GM12891 (cell line): ENCODE measurements at regions not wholly inside any gene's neighbourhood (a gene's known extent, or its start where the extent isn't known, plus 50 kb on each side); places are given as distances from the start of the nearest gene placed in this dataset.

Source experiments
- PAX5 ChIP-seq: IDR thresholded peaks from 2 replicates; pipeline ENCODE4 v1.6.1; 2011; ENCODE audit warnings: low read length, moderate library complexity, mild to moderate bottlenecking; ENCODE audit not compliant: insufficient read depth, severe bottlenecking
- POLR2A ChIP-seq: IDR thresholded peaks from 2 replicates; pipeline ENCODE4 v1.6.1; 2011; ENCODE audit warnings: low read depth, low read length, control low read depth
- POLR2AphosphoS5 ChIP-seq: IDR thresholded peaks from 2 replicates; pipeline ENCODE4 v1.6.1; 2011; ENCODE audit warnings: low read depth, low read length, control low read depth
- POU2F2 ChIP-seq: IDR thresholded peaks from 2 replicates; pipeline ENCODE4 v1.6.1; 2011; ENCODE audit warnings: low read depth, mild to moderate bottlenecking, control low read depth, low read length, moderate library complexity
- SPI1 ChIP-seq: IDR thresholded peaks from 2 replicates; pipeline ENCODE4 v1.6.1; 2011; ENCODE audit warnings: low read depth, low read length, control low read depth
- TAF1 ChIP-seq: IDR thresholded peaks from 2 replicates; pipeline ENCODE4 v1.6.1; 2011; ENCODE audit warnings: low read depth, low read length, control low read depth

GRCh38 chr3:171979081-171979480, 60.3 kb upstream of the FNDC3B start:
- TF ChIP-seq PAX5: no peak
- TF ChIP-seq POLR2AphosphoS5: no peak
- TF ChIP-seq POLR2A: no peak
- TF ChIP-seq TAF1: no peak
- no peak for TF ChIP-seq POU2F2
- no peak for TF ChIP-seq SPI1
